Kidney capillary endothelial cell (primary cell): ENCODE measurements at regions not wholly inside any gene's neighbourhood (a gene's known extent, or its start where the extent isn't known, plus 50 kb on each side); places are given as distances from the start of the nearest gene placed in this dataset.
"Not testable (repeated sequence)": the region's sequence is repeated elsewhere in the genome, so short reads cannot be mapped to it uniquely, and the experiment has no call there.

Source experiments
- DNase-seq: peaks from one replicate; pipeline ENCODE4 v3.0.0-alpha.2; 2018; ENCODE audit warnings: low spot score

GRCh38 chrX:115357326-115358120 lies 68.0 kb downstream of the LUZP4 start:
- no peak for DNase-seq

DNA sequence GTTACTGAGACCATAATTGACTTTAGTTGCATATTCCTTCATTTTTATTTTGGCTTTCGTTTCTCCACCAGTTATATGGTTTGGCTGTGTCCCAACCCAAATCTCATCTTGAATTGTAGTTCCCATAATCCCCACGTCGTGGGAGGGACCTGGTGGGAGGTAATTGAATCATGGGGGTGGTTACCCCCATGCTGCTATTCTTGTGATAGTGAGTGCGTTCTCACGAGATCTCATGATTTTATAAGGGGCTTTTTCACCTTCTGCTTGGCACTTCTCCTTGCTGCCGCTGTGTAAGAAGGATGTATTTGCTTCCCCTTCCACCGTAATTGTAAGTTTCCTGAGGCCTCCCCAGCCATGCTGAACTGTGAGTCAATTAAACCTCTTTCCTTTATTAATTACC lies 70.0 kb downstream of the LUZP4 start:
- not testable (repeated sequence) for DNase-seq

DNA sequence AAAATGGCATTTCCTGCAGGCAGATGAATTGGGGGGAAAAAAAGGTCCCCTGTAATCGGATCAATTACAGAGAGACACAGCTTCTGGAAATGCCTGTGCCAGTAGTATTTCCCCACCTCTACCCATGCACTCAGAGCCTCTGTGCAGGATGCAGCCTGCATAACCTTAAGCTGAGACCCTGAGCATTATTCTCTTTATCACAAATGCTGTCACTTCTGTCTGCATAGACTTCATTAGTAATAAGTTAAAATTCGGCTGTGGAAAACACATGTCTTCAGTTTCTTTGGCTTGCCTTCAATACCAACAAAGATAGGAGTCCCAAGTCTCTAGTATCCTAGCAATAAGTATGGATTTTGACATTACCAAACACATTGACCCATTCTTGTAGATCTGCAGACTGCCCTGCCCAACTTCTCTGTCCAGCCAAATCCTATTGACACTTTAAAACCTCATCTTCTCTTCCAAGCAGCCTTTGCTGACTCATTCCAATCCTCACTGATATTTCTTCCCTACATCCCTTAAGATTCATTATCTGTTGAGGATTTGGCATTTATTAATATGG lies 70.8 kb downstream of the LUZP4 start:
- DNase-seq, result no peak

- DNase-seq, result no peak
These were observed 73.0 kb downstream of the LUZP4 start for GRCh38 chrX:115362334-115363095.

- no peak for DNase-seq
These were observed 73.9 kb downstream of the LUZP4 start for GRCh38 chrX:115363372-115363771.

DNA sequence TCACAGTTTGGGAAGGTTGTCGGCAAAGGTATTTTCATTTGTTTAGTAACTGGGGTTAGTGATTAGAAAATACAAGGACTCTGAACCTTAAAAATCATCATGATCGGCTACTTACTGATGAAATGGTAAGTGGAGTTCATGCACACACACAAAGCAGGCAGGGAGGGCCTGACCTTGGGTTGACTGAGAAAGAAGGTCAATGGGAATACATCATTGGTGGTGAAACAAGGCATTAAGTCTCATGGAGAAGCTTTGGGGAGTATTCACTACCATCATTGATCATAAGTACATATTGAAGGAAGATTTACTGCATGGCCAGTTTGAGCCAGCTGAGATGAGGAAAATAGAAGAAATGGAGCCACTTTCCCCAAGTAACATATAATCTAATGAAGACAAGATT lies 74.4 kb downstream of the LUZP4 start:
- no peak for DNase-seq

DNA sequence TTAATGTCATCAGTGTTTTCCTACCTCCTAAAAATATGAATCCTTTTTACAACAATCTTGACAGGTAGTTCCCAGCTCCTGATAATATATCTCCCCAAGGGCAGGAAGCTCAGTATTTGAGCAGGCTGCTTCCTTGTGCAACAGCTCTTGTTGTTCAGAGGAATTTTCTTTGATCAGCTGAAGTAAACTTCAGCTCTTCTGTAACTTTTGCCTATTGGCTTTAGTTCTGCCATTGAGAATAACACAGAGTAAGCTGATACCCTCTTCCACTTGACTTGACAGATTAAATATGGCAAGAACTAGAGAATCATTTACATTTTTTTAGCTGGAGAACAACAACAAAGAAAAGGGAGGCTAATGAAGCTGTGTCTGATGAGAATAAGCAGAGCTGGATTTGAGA lies 75.2 kb downstream of the LUZP4 start:
- DNase-seq, result no peak

GRCh38 chrX:115366535-115366934 lies 77.0 kb downstream of the LUZP4 start:
- DNase-seq, result no peak

GRCh38 chrX:115367455-115367854 lies 77.9 kb downstream of the LUZP4 start:
- DNase-seq, result peak; percentile 15

GRCh38 chrX:115367951-115368350 lies 78.4 kb downstream of the LUZP4 start:
- DNase-seq, result peak; percentile 26

DNA sequence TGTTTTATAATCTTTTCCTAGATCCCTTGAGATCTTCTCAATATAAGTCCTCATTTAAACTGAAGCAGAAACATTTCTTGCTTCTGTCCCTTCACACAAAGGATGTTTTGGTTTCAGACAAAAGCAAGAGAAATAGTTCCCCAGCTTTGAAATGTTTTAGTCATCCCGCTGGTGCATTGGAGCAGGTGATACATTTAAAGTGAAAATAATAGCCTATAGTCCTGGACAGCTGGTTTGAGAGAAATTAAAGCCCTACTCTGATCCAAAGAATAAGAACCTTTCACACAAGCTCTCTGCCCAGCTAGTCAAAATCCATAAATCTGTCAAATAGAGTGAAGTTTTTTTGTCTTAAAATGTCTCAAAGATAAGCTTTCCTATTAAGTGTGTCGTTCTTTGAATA lies 79.4 kb downstream of the LUZP4 start:
- DNase-seq, result no peak

- DNase-seq, result peak; percentile 34
These were observed 82.6 kb downstream of the LUZP4 start for GRCh38 chrX:115372152-115372551.

DNA sequence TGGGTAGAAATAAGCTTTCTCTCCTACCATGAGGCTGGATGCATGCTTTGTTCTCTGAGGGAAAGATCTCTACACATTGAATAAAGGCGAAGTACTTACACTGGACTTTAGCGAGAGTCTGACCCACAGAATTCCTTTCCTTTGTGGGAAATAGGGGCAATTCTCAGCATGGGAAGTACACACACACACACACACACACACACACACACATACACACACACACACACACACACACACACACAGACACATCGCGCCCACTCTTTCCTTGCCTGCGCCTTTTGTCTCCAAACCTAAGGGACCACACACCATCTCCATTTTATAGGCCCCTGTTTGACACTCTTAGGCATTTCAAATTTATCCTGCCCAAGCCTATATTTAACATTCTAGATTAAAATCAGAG lies 83.8 kb downstream of the LUZP4 start:
- no peak for DNase-seq

DNA sequence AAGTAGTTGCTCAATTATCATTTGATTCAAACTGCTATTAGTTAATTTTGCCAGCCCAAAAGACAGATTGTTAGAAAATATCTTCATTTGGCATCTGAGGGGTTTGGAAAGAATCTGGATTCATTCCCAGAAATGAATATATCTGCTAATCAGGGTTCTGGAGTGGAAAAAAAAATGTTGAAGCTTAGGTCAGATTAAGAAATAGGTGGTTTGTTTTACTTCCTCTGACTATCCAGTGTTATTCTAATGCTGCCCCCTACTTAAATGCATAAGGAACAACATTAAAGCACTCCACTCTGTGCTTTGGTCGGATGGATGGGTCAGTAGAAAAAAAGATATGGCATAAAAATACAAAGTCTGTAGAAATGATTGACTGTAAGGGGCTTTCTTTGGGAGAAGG lies 89.0 kb downstream of the LUZP4 start:
- no peak for DNase-seq

GRCh38 chrX:115387327-115387726 lies 97.8 kb downstream of the LUZP4 start:
- no peak for DNase-seq

- no peak for DNase-seq
These were observed 99.4 kb downstream of the LUZP4 start for GRCh38 chrX:115388879-115389278.

GRCh38 chrX:115390078-115390477 lies 100.6 kb downstream of the LUZP4 start:
- no peak for DNase-seq

GRCh38 chrX:115392031-115392430 lies 102.5 kb downstream of the LUZP4 start:
- no peak for DNase-seq

DNA sequence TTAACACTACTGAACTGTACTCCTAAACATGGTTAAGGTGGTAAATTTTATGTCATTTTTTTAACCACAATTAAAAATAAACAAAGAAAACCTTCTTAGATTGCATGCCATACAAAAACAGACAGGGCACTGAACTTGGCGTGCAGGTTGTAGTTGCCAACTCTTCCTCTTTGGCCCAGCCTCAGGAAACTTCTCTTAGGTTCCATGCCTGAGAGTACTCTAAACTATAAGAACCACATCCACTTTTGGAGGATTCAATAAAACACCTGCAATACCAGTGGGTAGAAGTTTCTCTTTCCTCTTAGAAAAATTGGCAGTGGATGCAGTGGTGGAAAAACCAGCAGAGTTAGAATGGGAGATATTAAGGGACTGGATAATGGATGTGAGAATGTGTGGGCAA lies 103.4 kb downstream of the LUZP4 start:
- no peak for DNase-seq

GRCh38 chrX:115393271-115393670 lies 103.8 kb downstream of the LUZP4 start:
- DNase-seq, result no peak

- not testable (repeated sequence) for DNase-seq
These were observed 105.3 kb downstream of the LUZP4 start for GRCh38 chrX:115394806-115395205.

DNA sequence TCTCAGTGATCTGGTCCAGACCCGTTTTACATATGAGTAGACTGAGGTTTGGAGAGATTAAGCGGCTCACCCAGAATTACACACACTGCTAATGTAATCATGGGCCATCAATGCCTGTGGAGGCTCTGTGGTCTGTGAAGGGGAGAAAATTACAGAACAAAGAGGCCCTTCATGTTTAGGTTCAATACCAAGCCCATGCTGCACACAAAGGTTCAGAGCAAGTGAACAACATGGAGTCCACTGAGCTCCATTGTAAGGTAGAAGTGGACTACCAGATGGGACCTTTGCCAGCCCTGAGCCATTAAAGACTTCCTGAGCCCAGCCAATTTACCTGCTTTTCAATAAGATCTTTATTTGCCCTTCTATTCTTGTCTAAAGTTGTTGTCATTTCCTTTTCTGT lies 109.8 kb downstream of the LUZP4 start:
- no peak for DNase-seq

GRCh38 chrX:115400960-115401359 lies 111.4 kb downstream of the LUZP4 start:
- DNase-seq, result no peak
